ENCODE measurements at regions not wholly inside any gene's neighbourhood (a gene's known extent, or its start where the extent isn't known, plus 50 kb on each side); places are given as distances from the start of the nearest gene placed in this dataset.

- no peaks in the 10 kb centered on the region for H3K4me1 ChIP-seq (ENCODE audit: control insufficient read depth, insufficient read depth, low read length, poor library complexity, severe bottlenecking)
- 66 to 88% methylated on average over 7 to 10 of the region's 12 CpGs for WGBS, 2 experiments (ENCODE audit: insufficient coverage in 2 of 2)
- H3K4me3 ChIP-seq (ENCODE audit: extremely low read depth, insufficient read depth, low read length, poor library complexity, severe bottlenecking) = no peak overlapping the region
- H3K27ac ChIP-seq (ENCODE audit: low read depth, low read length, severe bottlenecking) = no peak overlapping the region
- H3K9me3 ChIP-seq (ENCODE audit: control insufficient read depth, low read length) = no peaks in the 10 kb centered on the region
- no peaks in the 10 kb centered on the region for H3K36me3 ChIP-seq (ENCODE audit: control insufficient read depth, insufficient read depth, low read length)
These were observed 412.8 kb downstream of the ZNF536 start for GRCh38 chr19:30784850-30785457.

GRCh38 chr19:30783936-30784335, 411.8 kb downstream of the ZNF536 start:
- H3K9me3 ChIP-seq (ENCODE audit: control insufficient read depth, low read length) = no peaks in the 10 kb centered on the region
- no peaks in the 10 kb centered on the region for H3K36me3 ChIP-seq (ENCODE audit: control insufficient read depth, insufficient read depth, low read length)
- 88 to 100% methylated on average over 2 to 5 of the region's 9 CpGs for WGBS, 2 experiments (ENCODE audit: insufficient coverage in 2 of 2)
- H3K4me3 ChIP-seq (ENCODE audit: extremely low read depth, insufficient read depth, low read length, poor library complexity, severe bottlenecking) = no peak overlapping the region
- H3K27ac ChIP-seq (ENCODE audit: low read depth, low read length, severe bottlenecking) = no peak overlapping the region
- no peaks in the 10 kb centered on the region for H3K4me1 ChIP-seq (ENCODE audit: control insufficient read depth, insufficient read depth, low read length, poor library complexity, severe bottlenecking)

GRCh38 chr19:30783212-30783611, 411.0 kb downstream of the ZNF536 start:
- Histone ChIP-seq H3K4me1 (ENCODE audit: control insufficient read depth, insufficient read depth, low read length, poor library complexity, severe bottlenecking) (no peaks in the 10 kb centered on the region), H3K27ac (ENCODE audit: low read depth, low read length, severe bottlenecking) (no peak overlapping the region), H3K36me3 (ENCODE audit: control insufficient read depth, insufficient read depth, low read length) (no peaks in the 10 kb centered on the region), H3K9me3 (ENCODE audit: control insufficient read depth, low read length) (no peaks in the 10 kb centered on the region), H3K4me3 (ENCODE audit: extremely low read depth, insufficient read depth, low read length, poor library complexity, severe bottlenecking) (no peak overlapping the region)
- 88% methylated on average over 3 of the region's 3 CpGs; no CpG with 5 or more reads in 1 of the 2 experiments for WGBS, 2 experiments (ENCODE audit: insufficient coverage in 2 of 2)

GRCh38 chr19:30781519-30781918, 409.3 kb downstream of the ZNF536 start:
- Histone ChIP-seq H3K4me3 (ENCODE audit: extremely low read depth, insufficient read depth, low read length, poor library complexity, severe bottlenecking) (no peak overlapping the region), H3K4me1 (ENCODE audit: control insufficient read depth, insufficient read depth, low read length, poor library complexity, severe bottlenecking) (no peaks in the 10 kb centered on the region), H3K9me3 (ENCODE audit: control insufficient read depth, low read length) (no peaks in the 10 kb centered on the region), H3K36me3 (ENCODE audit: control insufficient read depth, insufficient read depth, low read length) (no peaks in the 10 kb centered on the region), H3K27ac (ENCODE audit: low read depth, low read length, severe bottlenecking) (no peak overlapping the region)
- WGBS, 2 experiments (ENCODE audit: insufficient coverage in 2 of 2) = 94 to 95% methylated on average over 2 to 3 of the region's 10 CpGs

- no peaks in the 10 kb centered on the region for H3K4me1 ChIP-seq (ENCODE audit: control insufficient read depth, insufficient read depth, low read length, poor library complexity, severe bottlenecking)
- H3K36me3 ChIP-seq (ENCODE audit: control insufficient read depth, insufficient read depth, low read length) = no peaks in the 10 kb centered on the region
- H3K27ac ChIP-seq (ENCODE audit: low read depth, low read length, severe bottlenecking) = no peak overlapping the region
- no peak overlapping the region for H3K4me3 ChIP-seq (ENCODE audit: extremely low read depth, insufficient read depth, low read length, poor library complexity, severe bottlenecking)
- no peaks in the 10 kb centered on the region for H3K9me3 ChIP-seq (ENCODE audit: control insufficient read depth, low read length)
- 89 to 90% methylated on average over 1 to 2 of the region's 2 CpGs for WGBS, 2 experiments (ENCODE audit: insufficient coverage in 2 of 2)
These were observed 408.9 kb downstream of the ZNF536 start for GRCh38 chr19:30781047-30781446.

GRCh38 chr19:30780456-30780855, 408.3 kb downstream of the ZNF536 start:
- WGBS, 2 experiments (ENCODE audit: insufficient coverage in 2 of 2) = 100% methylated on average over 2 of the region's 2 CpGs
- Histone ChIP-seq H3K9me3 (ENCODE audit: control insufficient read depth, low read length) (no peaks in the 10 kb centered on the region), H3K4me1 (ENCODE audit: control insufficient read depth, insufficient read depth, low read length, poor library complexity, severe bottlenecking) (no peaks in the 10 kb centered on the region), H3K4me3 (ENCODE audit: extremely low read depth, insufficient read depth, low read length, poor library complexity, severe bottlenecking) (no peak overlapping the region), H3K27ac (ENCODE audit: low read depth, low read length, severe bottlenecking) (no peak overlapping the region), H3K36me3 (ENCODE audit: control insufficient read depth, insufficient read depth, low read length) (no peaks in the 10 kb centered on the region)

GRCh38 chr19:30780032-30780431, 407.8 kb downstream of the ZNF536 start:
- 92 to 98% methylated on average over 5 to 6 of the region's 6 CpGs for WGBS, 2 experiments (ENCODE audit: insufficient coverage in 2 of 2)
- Histone ChIP-seq H3K4me3 (ENCODE audit: extremely low read depth, insufficient read depth, low read length, poor library complexity, severe bottlenecking) (no peak overlapping the region), H3K4me1 (ENCODE audit: control insufficient read depth, insufficient read depth, low read length, poor library complexity, severe bottlenecking) (no peaks in the 10 kb centered on the region), H3K27ac (ENCODE audit: low read depth, low read length, severe bottlenecking) (no peak overlapping the region), H3K36me3 (ENCODE audit: control insufficient read depth, insufficient read depth, low read length) (no peaks in the 10 kb centered on the region), H3K9me3 (ENCODE audit: control insufficient read depth, low read length) (no peaks in the 10 kb centered on the region)

GRCh38 chr19:30778961-30779715, 407.0 kb downstream of the ZNF536 start:
- no peaks in the 10 kb centered on the region for H3K36me3 ChIP-seq (ENCODE audit: control insufficient read depth, insufficient read depth, low read length)
- H3K4me1 ChIP-seq (ENCODE audit: control insufficient read depth, insufficient read depth, low read length, poor library complexity, severe bottlenecking) = no peaks in the 10 kb centered on the region
- no peak overlapping the region for H3K4me3 ChIP-seq (ENCODE audit: extremely low read depth, insufficient read depth, low read length, poor library complexity, severe bottlenecking)
- H3K9me3 ChIP-seq (ENCODE audit: control insufficient read depth, low read length) = no peaks in the 10 kb centered on the region
- 88 to 92% methylated on average over 12 to 14 of the region's 14 CpGs for WGBS, 2 experiments (ENCODE audit: insufficient coverage in 2 of 2)
- no peak overlapping the region for H3K27ac ChIP-seq (ENCODE audit: low read depth, low read length, severe bottlenecking)

- Histone ChIP-seq H3K9me3 (ENCODE audit: control insufficient read depth, low read length) (no peaks in the 10 kb centered on the region), H3K4me3 (ENCODE audit: extremely low read depth, insufficient read depth, low read length, poor library complexity, severe bottlenecking) (no peak overlapping the region), H3K36me3 (ENCODE audit: control insufficient read depth, insufficient read depth, low read length) (no peaks in the 10 kb centered on the region), H3K27ac (ENCODE audit: low read depth, low read length, severe bottlenecking) (no peak overlapping the region), H3K4me1 (ENCODE audit: control insufficient read depth, insufficient read depth, low read length, poor library complexity, severe bottlenecking) (no peaks in the 10 kb centered on the region)
- 95 to 100% methylated on average over 2 of the region's 2 CpGs for WGBS, 2 experiments (ENCODE audit: insufficient coverage in 2 of 2)
These were observed 405.9 kb downstream of the ZNF536 start for GRCh38 chr19:30778061-30778460.

GRCh38 chr19:30775956-30776355, 403.8 kb downstream of the ZNF536 start:
- 80 to 88% methylated on average over 1 to 4 of the region's 4 CpGs for WGBS, 2 experiments (ENCODE audit: insufficient coverage in 2 of 2)
- H3K9me3 ChIP-seq (ENCODE audit: control insufficient read depth, low read length) = no peaks in the 10 kb centered on the region
- H3K4me1 ChIP-seq (ENCODE audit: control insufficient read depth, insufficient read depth, low read length, poor library complexity, severe bottlenecking) = no peaks in the 10 kb centered on the region
- H3K27ac ChIP-seq (ENCODE audit: low read depth, low read length, severe bottlenecking) = no peak overlapping the region
- no peak overlapping the region for H3K4me3 ChIP-seq (ENCODE audit: extremely low read depth, insufficient read depth, low read length, poor library complexity, severe bottlenecking)
- H3K36me3 ChIP-seq (ENCODE audit: control insufficient read depth, insufficient read depth, low read length) = no peaks in the 10 kb centered on the region

GRCh38 chr19:30774252-30774766, 402.1 kb downstream of the ZNF536 start:
- no peak overlapping the region for H3K4me3 ChIP-seq (ENCODE audit: extremely low read depth, insufficient read depth, low read length, poor library complexity, severe bottlenecking)
- no peaks in the 10 kb centered on the region for H3K4me1 ChIP-seq (ENCODE audit: control insufficient read depth, insufficient read depth, low read length, poor library complexity, severe bottlenecking)
- no peaks in the 10 kb centered on the region for H3K9me3 ChIP-seq (ENCODE audit: control insufficient read depth, low read length)
- H3K36me3 ChIP-seq (ENCODE audit: control insufficient read depth, insufficient read depth, low read length) = no peaks in the 10 kb centered on the region
- H3K27ac ChIP-seq (ENCODE audit: low read depth, low read length, severe bottlenecking) = no peak overlapping the region
- 57% methylated on average over 1 of the region's 3 CpGs; no CpG with 5 or more reads in 1 of the 2 experiments for WGBS, 2 experiments (ENCODE audit: insufficient coverage in 2 of 2)
